H1 (cell line): ENCODE measurements at regions not wholly inside any gene's neighbourhood (a gene's known extent, or its start where the extent isn't known, plus 50 kb on each side); places are given as distances from the start of the nearest gene placed in this dataset.

Experiments
- CTCF ChIA-PET: fragments of 300-600 bp; sonication (Branson Sonifier 250); formaldehyde crosslinking; loops from one replicate; lab custom pipeline; 2021; ENCODE audit not compliant: partially characterized antibody; lab: Charles Lee
- POLR2A ChIA-PET: fragments of 300-600 bp; sonication (Branson Sonifier 250); formaldehyde crosslinking; loops from one replicate; lab custom pipeline; 2021; ENCODE audit warnings: inconsistent platforms; ENCODE audit not compliant: partially characterized antibody; lab: Charles Lee
- DNase-seq, 2 experiments: peaks; one replicate each; pipeline versions ENCODE4 v3.0.0 to v3.0.0-alpha.2; 2010 to 2022; ENCODE audit warnings: low spot score in 2 of 2, low read depth in 1 of 2, mixed read lengths in 1 of 2
- FAIRE-seq: peaks from 2 replicates; lab custom pipeline; 2011; peaks lifted over from hg19 to GRCh38; lab: Jason Lieb, UNC
- H2AFZ ChIP-seq: 2 replicates; pipeline ENCODE4 v1.8.1; 2012; ENCODE audit warnings: low read length, inconsistent platforms
- H2AK5ac ChIP-seq: 2 replicates; pipeline ENCODE4 v1.6.1; 2013; ENCODE audit warnings: low read depth, low read length
- H2BK120ac ChIP-seq: replicated peaks from 2 replicates; pipeline ENCODE3; 2013; ENCODE audit warnings: low read depth, low read length, inconsistent platforms
- H2BK12ac ChIP-seq: 2 replicates; pipeline ENCODE4 v1.6.1; 2013; ENCODE audit warnings: low read depth, low read length
- H2BK15ac ChIP-seq: 2 replicates; pipeline ENCODE4 v1.6.1; 2013; ENCODE audit warnings: low read length
- H2BK20ac ChIP-seq: 2 replicates; pipeline ENCODE4 v1.6.1; 2013; ENCODE audit warnings: low read length
- H2BK5ac ChIP-seq: 2 replicates; pipeline ENCODE4 v1.6.1; 2013; ENCODE audit warnings: low read depth, low read length
- H3K14ac ChIP-seq: 2 replicates; pipeline ENCODE4 v1.6.1; 2013; ENCODE audit warnings: inconsistent platforms; ENCODE audit not compliant: insufficient read length
- H3K18ac ChIP-seq: 2 replicates; pipeline ENCODE4 v1.6.1; 2013; ENCODE audit warnings: low read length; ENCODE audit errors: extremely low read depth
- H3K23ac ChIP-seq: 2 replicates; pipeline ENCODE4 v1.6.1; 2013; ENCODE audit warnings: inconsistent platforms; ENCODE audit not compliant: insufficient read length
- H3K23me2 ChIP-seq: 2 replicates; pipeline ENCODE4 v1.6.1; 2013; ENCODE audit warnings: low read depth, low read length
- H3K27ac ChIP-seq: 2 replicates; pipeline ENCODE4 v1.6.1; 2011; ENCODE audit warnings: low read depth, low read length, inconsistent platforms
- H3K27me3 ChIP-seq, 4 experiments: replicated peaks in 1 of 4; 1 replicate in 1 of 4; 2 replicates in 3 of 4; pipeline versions ENCODE4 v1.6.1 to v1.8.1; 2011 to 2013; ENCODE audit warnings: low read length in 3 of 4, mild to moderate bottlenecking in 3 of 4, inconsistent platforms in 2 of 4, mixed read lengths in 2 of 4, moderate library complexity in 1 of 4; ENCODE audit not compliant: control insufficient read depth in 3 of 4, insufficient read depth in 3 of 4; ENCODE audit errors: extremely low read depth in 1 of 4
- H3K36me3 ChIP-seq, 4 experiments: 2 replicates each; pipeline versions ENCODE4 v1.6.1 to v1.8.1; 2011 to 2013; ENCODE audit warnings: mild to moderate bottlenecking in 4 of 4, low read length in 3 of 4, moderate library complexity in 2 of 4, control low read depth in 1 of 4, inconsistent platforms in 1 of 4; ENCODE audit not compliant: insufficient read depth in 4 of 4, control insufficient read depth in 2 of 4
- H3K4ac ChIP-seq: replicated peaks from 2 replicates; pipeline ENCODE3; 2013; ENCODE audit warnings: low read length, low read depth, mixed read lengths, inconsistent platforms; ENCODE audit not compliant: insufficient read length
- H3K4me1 ChIP-seq, 4 experiments: replicated peaks in 1 of 4; 1 replicate in 1 of 4; 2 replicates in 3 of 4; pipeline versions ENCODE4 v1.6.1 to v1.8.1; 2011 to 2013; ENCODE audit warnings: low read length in 3 of 4, inconsistent platforms in 2 of 4, mixed read lengths in 1 of 4; ENCODE audit not compliant: insufficient read depth in 4 of 4, control insufficient read depth in 3 of 4
- H3K4me2 ChIP-seq, 2 experiments: 2 replicates each; pipeline versions ENCODE4 v1.6.1 to v1.8.1; 2011 to 2013; ENCODE audit warnings: low read depth in 2 of 2, low read length in 2 of 2, control low read depth in 1 of 2, inconsistent platforms in 1 of 2, mild to moderate bottlenecking in 1 of 2; ENCODE audit not compliant: insufficient read depth in 1 of 2
- H3K4me3 ChIP-seq, 4 experiments: fragments of 200-600, 300-600 bp in 1 of 4; sonication (generic), shearing (Covaris generic), sonication (Bioruptor Twin) in 1 of 4; 2 replicates each; pipeline versions ENCODE4 v1.5.1 to v1.8.1; 2011 to 2016; ENCODE audit warnings: low read length in 4 of 4, low read depth in 3 of 4, control low read depth in 2 of 4, inconsistent platforms in 2 of 4, mild to moderate bottlenecking in 2 of 4, mixed read lengths in 1 of 4, moderate library complexity in 1 of 4; ENCODE audit not compliant: insufficient read depth in 2 of 4; ENCODE audit errors: extremely low read depth in 1 of 4
- H3K56ac ChIP-seq: replicated peaks from 2 replicates; pipeline ENCODE3; 2013; ENCODE audit warnings: low read depth, mild to moderate bottlenecking, mixed read lengths, low read length, inconsistent platforms; ENCODE audit not compliant: insufficient read length
- H3K79me1 ChIP-seq: 2 replicates; pipeline ENCODE4 v1.6.1; 2013; ENCODE audit warnings: low read depth, low read length, control low read depth
- H3K79me2 ChIP-seq, 2 experiments: 2 replicates each; pipeline versions ENCODE4 v1.6.1 to v1.8.1; 2012 to 2013; ENCODE audit warnings: low read length in 2 of 2, mild to moderate bottlenecking in 2 of 2, inconsistent platforms in 1 of 2; ENCODE audit not compliant: insufficient read depth in 2 of 2, control insufficient read depth in 1 of 2
- H3K9ac ChIP-seq, 4 experiments: replicated peaks in 1 of 4; 1 replicate in 1 of 4; 2 replicates in 3 of 4; pipeline versions ENCODE4 v1.6.1 to v1.8.1; 2011 to 2013; ENCODE audit warnings: low read depth in 3 of 4, low read length in 3 of 4, control low read depth in 2 of 4, mild to moderate bottlenecking in 2 of 4, moderate library complexity in 2 of 4, inconsistent platforms in 1 of 4; ENCODE audit errors: extremely low read depth in 1 of 4
- H3K9me3 ChIP-seq, 2 experiments: 2 replicates each; pipeline versions ENCODE4 v1.6.1 to v1.8.1; 2012 to 2013; ENCODE audit warnings: mild to moderate bottlenecking in 2 of 2, moderate library complexity in 2 of 2, control low read depth in 1 of 2, inconsistent platforms in 1 of 2, low read depth in 1 of 2, low read length in 1 of 2, mixed read lengths in 1 of 2; ENCODE audit not compliant: insufficient read depth in 2 of 2
- H4K20me1 ChIP-seq, 2 experiments: replicated peaks in 1 of 2; 2 replicates each; pipeline versions ENCODE3 to v1.8.1; 2011 to 2013; ENCODE audit warnings: inconsistent platforms in 2 of 2, low read length in 2 of 2, mild to moderate bottlenecking in 1 of 2; ENCODE audit not compliant: insufficient read depth in 2 of 2, control insufficient read depth in 1 of 2
- H4K5ac ChIP-seq: 2 replicates; pipeline ENCODE4 v1.6.1; 2013; ENCODE audit warnings: low read length, low read depth, mixed read lengths, inconsistent platforms; ENCODE audit not compliant: insufficient read length
- H4K8ac ChIP-seq: 2 replicates; pipeline ENCODE4 v1.8.0; 2013; ENCODE audit warnings: mild to moderate bottlenecking, moderate library complexity, low read length, inconsistent platforms; ENCODE audit not compliant: insufficient read depth; ENCODE audit errors: extremely low read depth
- H4K91ac ChIP-seq: replicated peaks from 2 replicates; pipeline ENCODE3; 2013; ENCODE audit warnings: low read length, mixed read lengths, inconsistent platforms; ENCODE audit not compliant: insufficient read length
- ASH2L ChIP-seq: fragments of 200-600, 300-600 bp; sonication (generic); IDR thresholded peaks from one replicate; pipeline ENCODE4 v1.7.1; 2017; ENCODE audit warnings: low read length
- BRCA1 ChIP-seq: IDR thresholded peaks from 2 replicates; pipeline ENCODE4 v1.6.1; 2012; ENCODE audit warnings: low read depth, low read length, improper control_type of control experiment
- CBX5 ChIP-seq: fragments of 300-800, 300-1000 bp; sonication (generic); IDR thresholded peaks from 2 replicates; pipeline ENCODE4 v1.7.1; 2016; ENCODE audit warnings: antibody characterized with exemption, low read length, low read depth
- CHD1 ChIP-seq: IDR thresholded peaks from 2 replicates; pipeline ENCODE4 v1.6.1; 2012; ENCODE audit warnings: low read depth, low read length, improper control_type of control experiment
- HDAC6 ChIP-seq: IDR thresholded peaks from one replicate; pipeline ENCODE4 v1.7.1; 2012; ENCODE audit warnings: low read depth, mild to moderate bottlenecking, inconsistent platforms, low read length, moderate library complexity
- KDM1A ChIP-seq: fragments of 200-600, 300-600 bp; sonication (generic); IDR thresholded peaks from 2 replicates; pipeline ENCODE4 v1.7.1; 2016; ENCODE audit warnings: mild to moderate bottlenecking, low read length, borderline replicate concordance
- KDM4A ChIP-seq: IDR thresholded peaks from one replicate; pipeline ENCODE4 v1.7.1; 2012; ENCODE audit warnings: low read depth, mild to moderate bottlenecking, moderate library complexity, low read length, inconsistent platforms; ENCODE audit not compliant: severe bottlenecking
- TAF1 ChIP-seq: IDR thresholded peaks from 2 replicates; pipeline ENCODE4 v1.6.1; 2011; ENCODE audit warnings: mild to moderate bottlenecking, low read depth, low read length
- USF2 ChIP-seq: IDR thresholded peaks from 2 replicates; pipeline ENCODE4 v1.6.1; 2011; ENCODE audit warnings: low read length, improper control_type of control experiment
- ZNF274 ChIP-seq: IDR thresholded peaks from 2 replicates; pipeline ENCODE4 v1.7.0; 2012; ENCODE audit warnings: low read length, borderline replicate concordance; ENCODE audit errors: extremely low read depth
- WGBS, 2 experiments: shearing (Covaris generic) in 1 of 2; methylation state at CpG; one replicate each; pipeline versions ENCODE4 v1.1.6 to v1.1.7; 2013 to 2015; ENCODE audit warnings: low lambda C conversion rate in 2 of 2, mixed read lengths in 2 of 2, inconsistent platforms in 1 of 2, low coverage in 1 of 2, missing lambda C conversion rate in 1 of 2; ENCODE audit not compliant: insufficient replicate concordance in 2 of 2, insufficient coverage in 1 of 2, insufficient read length in 1 of 2; ENCODE audit errors: extremely low coverage in 1 of 2, missing lambda C conversion rate in 1 of 2; 5-methylcytosine and 5-hydroxymethylcytosine counted together
- TF ChIP-seq, protein P1 (sequence below): IDR thresholded peaks from 2 replicates; pipeline ENCODE4 v1.6.1; 2012; ENCODE audit warnings: inconsistent platforms

- no peak overlapping the region for H3K4me3 ChIP-seq
- POLR2A ChIA-PET, result no interaction called here
- no peak for DNase-seq
- TF ChIP-seq ZNF274, result no peak
- no peak for TF ChIP-seq KDM4A
- no peak for TF ChIP-seq BRCA1
- no peak for TF ChIP-seq KDM1A
- no peak for TF ChIP-seq ASH2L
- TF ChIP-seq TAF1, result no peak
- TF ChIP-seq CBX5, result no peak
- no peak for TF ChIP-seq HDAC6
- TF ChIP-seq, protein P1, sequence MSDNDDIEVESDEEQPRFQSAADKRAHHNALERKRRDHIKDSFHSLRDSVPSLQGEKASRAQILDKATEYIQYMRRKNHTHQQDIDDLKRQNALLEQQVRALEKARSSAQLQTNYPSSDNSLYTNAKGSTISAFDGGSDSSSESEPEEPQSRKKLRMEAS, result no peak
- TF ChIP-seq USF2, result no peak
- no peak for TF ChIP-seq CHD1
These were observed 158.2 kb downstream of the RPLP1 start for GRCh38 chr15:69610858-69611257.

More at GRCh38 chr15:69610858-69611257, 158.2 kb downstream of the RPLP1 start:
- Histone ChIP-seq H2BK12ac (no peak overlapping the region), H2BK5ac (no peak overlapping the region), H4K91ac (no peak overlapping the region), H3K79me2 (no peaks in the 10 kb centered on the region), H3K79me1 (no peaks in the 10 kb centered on the region), H4K5ac (no peak overlapping the region), H3K23ac (no peak overlapping the region), H3K9ac (no peak overlapping the region), H2AFZ (no peak overlapping the region), H3K36me3 (no peaks in the 10 kb centered on the region), H3K4ac (no peak overlapping the region), H2BK15ac (no peak overlapping the region), H3K27ac (no peak overlapping the region), H3K14ac (no peak overlapping the region), H2BK20ac (no peak overlapping the region), H2AK5ac (no peak overlapping the region), H3K4me1 (no peaks in the 10 kb centered on the region), H4K8ac (no peak overlapping the region), H3K27me3 (peaks cover 0 to 1% (median 0%) of the 10 kb centered on the region in 4 experiments; a peak in 1 of 7 replicates), H2BK120ac (no peak overlapping the region), H3K56ac (no peak overlapping the region), H3K4me2 (no peak overlapping the region), H4K20me1 (no peaks in the 10 kb centered on the region), H3K18ac (no peak overlapping the region), H3K9me3 (no peaks in the 10 kb centered on the region), H3K23me2 (no peaks in the 10 kb centered on the region)
- 92% methylated on average over 5 of the region's 5 CpGs; no CpG with 5 or more reads in 1 of the 2 experiments for WGBS, 2 experiments
- no peak for FAIRE-seq
- CTCF ChIA-PET, result interaction anchor here (0.6 to 1.2 kb wide), 3 partner anchors 19 to 271 kb away, joined by 3 read pairs; no protein-coding TSS in a partner anchor
